A549 (cell line): ENCODE measurements at regions not wholly inside any gene's neighbourhood (a gene's known extent, or its start where the extent isn't known, plus 50 kb on each side); places are given as distances from the start of the nearest gene placed in this dataset.

Experiments
- ATAC-seq, 2 experiments: fragments of 200-7000 bp in 1 of 2; fragments of >200 bp in 1 of 2; cut with Nextera tagmentation in 1 of 2; cut with Tn5 transposase in 1 of 2; 3 replicates each; pipeline versions ENCODE4 v1.8.0 to v1.9.1; 2018 to 2020; ENCODE audit warnings: mild to moderate bottlenecking in 1 of 2, moderate library complexity in 1 of 2
- CTCF ChIA-PET: fragments of 300-600 bp; sonication (Branson Sonifier 250); formaldehyde crosslinking; extraction: SDS; loops from one replicate; lab custom pipeline; 2021; ENCODE audit warnings: antibody characterized with exemption, inconsistent platforms; lab: Yijun Ruan, JAX
- POLR2A ChIA-PET: fragments of 350-600 bp; formaldehyde crosslinking; extraction: SDS; loops from one replicate; lab custom pipeline; 2021; ENCODE audit warnings: antibody characterized with exemption, inconsistent platforms; lab: Yijun Ruan, JAX
- DNase-seq, 2 experiments: peaks; one replicate each; pipeline versions ENCODE4 v3.0.0 to v3.0.0-alpha.2; 2011 to 2016; ENCODE audit warnings: low read depth in 1 of 2, low spot score in 1 of 2
- FAIRE-seq: peaks from 2 replicates; lab custom pipeline; 2011; peaks lifted over from hg19 to GRCh38; lab: Jason Lieb, UNC
- H3K27ac ChIP-seq, 2 experiments: fragments of >200 bp; sonication (Bioruptor Twin); formaldehyde crosslinking; 3 replicates each; pipeline ENCODE4 v1.5.1; 2016 to 2017
- H3K4me1 ChIP-seq: fragments of >200 bp; sonication (Bioruptor Twin); formaldehyde crosslinking; 3 replicates; pipeline ENCODE4 v1.6.1; 2016
- H3K4me2 ChIP-seq: fragments of >200 bp; sonication (Bioruptor Twin); formaldehyde crosslinking; 3 replicates; pipeline ENCODE4 v1.6.1; 2016
- H3K4me3 ChIP-seq: fragments of >200 bp; sonication (Bioruptor Twin); formaldehyde crosslinking; 3 replicates; pipeline ENCODE4 v1.5.1; 2016
- H3K9me3 ChIP-seq: fragments of >200 bp; sonication (Bioruptor Twin); formaldehyde crosslinking; 3 replicates; pipeline ENCODE4 v1.6.1; 2016
- ATOH8 ChIP-seq: fragments of 250-450 bp; sonication (Bioruptor Pico); IDR thresholded peaks from 2 replicates; pipeline ENCODE4 v1.5.0; 2020; ENCODE audit warnings: low read depth, mild to moderate bottlenecking, moderate library complexity
- BHLHE40 ChIP-seq: IDR thresholded peaks from 2 replicates; pipeline ENCODE4 v1.6.1; 2012; ENCODE audit warnings: low read depth, low read length, inconsistent platforms
- CBX2 ChIP-seq: fragments of 200-600 bp; sonication (generic); IDR thresholded peaks from 2 replicates; pipeline ENCODE4 v1.6.1; 2016; ENCODE audit warnings: low read depth, mild to moderate bottlenecking, borderline replicate concordance
- EHF ChIP-seq: fragments of 250-450 bp; sonication (Bioruptor Pico); IDR thresholded peaks from 2 replicates; pipeline ENCODE4 v1.5.0; 2020; ENCODE audit warnings: mild to moderate bottlenecking
- ESRRA ChIP-seq: fragments of 150-350 bp; IDR thresholded peaks from 2 replicates; pipeline ENCODE4 v1.6.1; 2014; ENCODE audit warnings: mild to moderate bottlenecking, low read length, borderline replicate concordance
- FOSL2 ChIP-seq, 2 experiments: fragments of 450-650 bp in 1 of 2; fragments of >200 bp in 1 of 2; sonication (Bioruptor Twin) in 1 of 2; formaldehyde crosslinking; IDR thresholded peaks; 2 replicates each; pipeline versions ENCODE4 v1.5.0 to v1.6.1; 2016 to 2020; ENCODE audit warnings: mild to moderate bottlenecking in 1 of 2, moderate library complexity in 1 of 2
- FOXS1 ChIP-seq: fragments of 250-450 bp; sonication (Bioruptor Pico); IDR thresholded peaks from 2 replicates; pipeline ENCODE4 v1.5.0; 2020; ENCODE audit warnings: mild to moderate bottlenecking, moderate library complexity
- HDAC2 ChIP-seq: fragments of 200-600 bp; sonication (generic); IDR thresholded peaks from 2 replicates; pipeline ENCODE4 v1.6.1; 2016
- POLR2A ChIP-seq: IDR thresholded peaks from 2 replicates; pipeline ENCODE4 v1.6.1; 2012; ENCODE audit warnings: mild to moderate bottlenecking, low read length
- REST ChIP-seq: fragments of 200-600 bp; sonication (generic); IDR thresholded peaks from 2 replicates; pipeline ENCODE4 v1.6.1; 2016; ENCODE audit warnings: antibody characterized with exemption, mild to moderate bottlenecking, moderate library complexity
- RFX5 ChIP-seq: fragments of 450-650 bp; IDR thresholded peaks from 2 replicates; pipeline ENCODE4 v1.7.1; 2014; ENCODE audit warnings: antibody characterized with exemption, mild to moderate bottlenecking, moderate library complexity
- RNF2 ChIP-seq: fragments of 200-600 bp; sonication (generic); IDR thresholded peaks from 2 replicates; pipeline ENCODE4 v1.6.1; 2016; ENCODE audit warnings: low read depth, mild to moderate bottlenecking, antibody characterized with exemption, moderate library complexity, borderline replicate concordance
- SREBF2 ChIP-seq: fragments of 450-650 bp; IDR thresholded peaks from 2 replicates; pipeline ENCODE4 v1.6.1; 2014; ENCODE audit warnings: mild to moderate bottlenecking, moderate library complexity
- TP53 ChIP-seq: fragments of 250-450 bp; sonication (Bioruptor Pico); IDR thresholded peaks from 2 replicates; pipeline ENCODE4 v1.5.0; 2021; ENCODE audit warnings: mild to moderate bottlenecking, moderate library complexity
- ZFP36 ChIP-seq: fragments of 450-650 bp; IDR thresholded peaks from 2 replicates; pipeline ENCODE4 v1.6.1; 2014; ENCODE audit warnings: borderline replicate concordance; ENCODE audit not compliant: partially characterized antibody
- WGBS: methylation state at CpG from one replicate; pipeline ENCODE4 v1.1.6; 2017; ENCODE audit errors: missing lambda C conversion rate; 5-methylcytosine and 5-hydroxymethylcytosine counted together
- TF ChIP-seq, protein P1 (sequence below): fragments of 150-350 bp; IDR thresholded peaks from 2 replicates; pipeline ENCODE4 v1.6.1; 2014; ENCODE audit warnings: low read depth, mild to moderate bottlenecking, low read length

DNA sequence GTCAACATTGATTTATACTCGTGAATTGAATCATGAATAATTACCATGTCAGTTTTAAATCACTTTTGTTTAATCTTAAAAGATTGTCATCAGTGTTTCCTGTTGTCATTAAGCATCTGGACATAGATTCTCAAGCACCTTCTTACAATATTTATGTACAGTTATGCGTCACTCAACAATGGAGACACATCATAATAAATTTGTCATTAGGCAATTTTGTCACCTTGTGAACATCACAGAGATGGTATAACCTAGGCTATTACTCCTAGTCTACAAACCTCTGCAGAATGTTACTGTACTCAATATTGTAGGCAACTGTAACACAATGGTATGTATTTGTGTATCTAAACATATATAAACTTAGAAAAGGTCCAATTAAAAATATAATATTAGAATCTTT lies 2130.9 kb upstream of the PCDH20 start:
- ATAC-seq (no peak), DNase-seq (no peak), FAIRE-seq (no peak)
- no peak overlapping the region for H3K4me3 ChIP-seq
- CTCF ChIA-PET = no interaction called here
- H3K4me1 ChIP-seq = no peaks in the 10 kb centered on the region
- POLR2A ChIA-PET = no interaction called here
- H3K9me3 ChIP-seq = no peaks in the 10 kb centered on the region
- H3K4me2 ChIP-seq = no peak overlapping the region
- 53% methylated on average over 2 of the region's 2 CpGs for WGBS
- TF ChIP-seq FOXS1 (no peak), SREBF2 (no peak), ESRRA (no peak), CBX2 (no peak)
- H3K27ac ChIP-seq = no peak overlapping the region

- DNase-seq = no peak
- ATAC-seq = no peak
- no peak overlapping the region for H3K4me2 ChIP-seq
- no peaks in the 10 kb centered on the region for H3K9me3 ChIP-seq
- ChIA-PET POLR2A (no interaction called here), CTCF (no interaction called here)
- no peak for FAIRE-seq
- no peak for TF ChIP-seq BHLHE40
- TF ChIP-seq HDAC2 = no peak
- TF ChIP-seq, protein P1, sequence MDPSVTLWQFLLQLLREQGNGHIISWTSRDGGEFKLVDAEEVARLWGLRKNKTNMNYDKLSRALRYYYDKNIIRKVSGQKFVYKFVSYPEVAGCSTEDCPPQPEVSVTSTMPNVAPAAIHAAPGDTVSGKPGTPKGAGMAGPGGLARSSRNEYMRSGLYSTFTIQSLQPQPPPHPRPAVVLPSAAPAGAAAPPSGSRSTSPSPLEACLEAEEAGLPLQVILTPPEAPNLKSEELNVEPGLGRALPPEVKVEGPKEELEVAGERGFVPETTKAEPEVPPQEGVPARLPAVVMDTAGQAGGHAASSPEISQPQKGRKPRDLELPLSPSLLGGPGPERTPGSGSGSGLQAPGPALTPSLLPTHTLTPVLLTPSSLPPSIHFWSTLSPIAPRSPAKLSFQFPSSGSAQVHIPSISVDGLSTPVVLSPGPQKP = no peak
- TF ChIP-seq TP53 (CRISPR knock-in tag) = no peak
- no peak for TF ChIP-seq RNF2
- no peak for TF ChIP-seq ATOH8 (CRISPR knock-in tag)
- no peak for TF ChIP-seq RFX5
- TF ChIP-seq, all 56 proteins: peak for 0
- 44% methylated on average over 1 of the region's 1 CpG for WGBS
- Histone ChIP-seq H3K27ac (no peak overlapping the region), H3K4me1 (no peaks in the 10 kb centered on the region), H3K4me3 (no peak overlapping the region)
These were observed 2127.1 kb upstream of the PCDH20 start for GRCh38 chr13:63542770-63543169.

DNA sequence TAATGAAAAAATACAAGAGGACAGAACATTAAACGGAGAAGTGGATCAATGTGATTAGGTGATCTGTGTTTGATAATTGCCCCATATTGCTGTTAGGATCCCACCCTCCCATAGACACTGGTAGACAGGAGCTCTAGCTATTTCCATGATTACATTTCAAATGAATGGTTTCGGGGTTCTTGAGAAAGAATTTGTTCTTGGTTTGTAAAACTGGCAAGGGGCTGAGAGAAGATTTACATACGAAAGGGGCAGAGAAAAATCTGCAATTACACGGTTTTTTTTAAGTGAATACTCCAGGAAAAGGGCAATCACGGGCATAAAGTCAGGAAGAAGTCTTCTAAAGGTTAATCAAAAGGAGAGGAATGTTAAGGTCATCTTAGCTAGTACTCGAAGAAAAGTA lies 2125.7 kb upstream of the PCDH20 start:
- no peak for DNase-seq
- ATAC-seq = no peak
- Histone ChIP-seq H3K27ac (no peak overlapping the region), H3K4me1 (no peaks in the 10 kb centered on the region), H3K4me3 (no peak overlapping the region), H3K4me2 (no peak overlapping the region), H3K9me3 (no peaks in the 10 kb centered on the region)
- CTCF ChIA-PET = no interaction called here
- FAIRE-seq = no peak
- 32% methylated on average over 6 of the region's 6 CpGs for WGBS
- TF ChIP-seq ZFP36 (no peak), POLR2A (no peak), EHF (CRISPR knock-in tag) (no peak), REST (no peak), FOSL2 (IDR thresholded peaks at IDR 0.05) (no peak), FOSL2 (CRISPR knock-in tag; IDR thresholded peaks at IDR 0.05) (no peak), RNF2 (no peak), FOXS1 (no peak)
- POLR2A ChIA-PET = no interaction called here
